Endothelial cell of umbilical vein (primary cell): ENCODE measurements at regions not wholly inside any gene's neighbourhood (a gene's known extent, or its start where the extent isn't known, plus 50 kb on each side); places are given as distances from the start of the nearest gene placed in this dataset.

Experiments used
- CTCF ChIP-seq, 2 donors: IDR thresholded peaks; 1 replicate in 1 of 2; 2 replicates in 1 of 2; pipeline ENCODE4 v1.5.1; 2011; ENCODE audit warnings: low read length in 2 of 2, mild to moderate bottlenecking in 2 of 2, moderate library complexity in 2 of 2, control low read depth in 1 of 2, inconsistent platforms in 1 of 2, low read depth in 1 of 2; ENCODE audit not compliant: insufficient read depth in 1 of 2; ENCODE audit errors: extremely low read depth in 1 of 2
- EZH2 ChIP-seq: IDR thresholded peaks from 2 replicates; pipeline ENCODE4 v1.6.1; 2012; ENCODE audit warnings: borderline replicate concordance, low read depth, mild to moderate bottlenecking, moderate library complexity, low read length, inconsistent platforms; ENCODE audit not compliant: severe bottlenecking
- JUN ChIP-seq: IDR thresholded peaks from 2 replicates; pipeline ENCODE4 v1.6.1; 2011; ENCODE audit warnings: borderline replicate concordance, low read depth; ENCODE audit not compliant: insufficient read length, insufficient read depth

GRCh38 chr13:68234274-68234673 is 1004.1 kb upstream of the PCDH9 start:
- TF ChIP-seq CTCF (IDR thresholded peaks at IDR 0.05; ENCODE audit: extremely low read depth in 1 of 2, insufficient read depth in 1 of 2, low read depth in 1 of 2, low read length in 2 of 2), result no peak
- no peak for TF ChIP-seq JUN
- no peak for TF ChIP-seq EZH2
